H1 (cell line): ENCODE measurements at regions not wholly inside any gene's neighbourhood (a gene's known extent, or its start where the extent isn't known, plus 50 kb on each side); places are given as distances from the start of the nearest gene placed in this dataset.

Source experiments
- CTCF ChIA-PET: fragments of 300-600 bp; sonication (Branson Sonifier 250); formaldehyde crosslinking; loops from one replicate; lab custom pipeline; 2021; ENCODE audit not compliant: partially characterized antibody; lab: Charles Lee
- POLR2A ChIA-PET: fragments of 300-600 bp; sonication (Branson Sonifier 250); formaldehyde crosslinking; loops from one replicate; lab custom pipeline; 2021; ENCODE audit warnings: inconsistent platforms; ENCODE audit not compliant: partially characterized antibody; lab: Charles Lee
- DNase-seq, 2 experiments: peaks; one replicate each; pipeline versions ENCODE4 v3.0.0 to v3.0.0-alpha.2; 2010 to 2022; ENCODE audit warnings: low spot score in 2 of 2, low read depth in 1 of 2, mixed read lengths in 1 of 2
- FAIRE-seq: peaks from 2 replicates; lab custom pipeline; 2011; peaks lifted over from hg19 to GRCh38; lab: Jason Lieb, UNC
- H2AFZ ChIP-seq: 2 replicates; pipeline ENCODE4 v1.8.1; 2012; ENCODE audit warnings: low read length, inconsistent platforms
- H2AK5ac ChIP-seq: 2 replicates; pipeline ENCODE4 v1.6.1; 2013; ENCODE audit warnings: low read depth, low read length
- H2BK120ac ChIP-seq: replicated peaks from 2 replicates; pipeline ENCODE3; 2013; ENCODE audit warnings: low read depth, low read length, inconsistent platforms
- H2BK12ac ChIP-seq: 2 replicates; pipeline ENCODE4 v1.6.1; 2013; ENCODE audit warnings: low read depth, low read length
- H2BK15ac ChIP-seq: 2 replicates; pipeline ENCODE4 v1.6.1; 2013; ENCODE audit warnings: low read length
- H2BK20ac ChIP-seq: 2 replicates; pipeline ENCODE4 v1.6.1; 2013; ENCODE audit warnings: low read length
- H2BK5ac ChIP-seq: 2 replicates; pipeline ENCODE4 v1.6.1; 2013; ENCODE audit warnings: low read depth, low read length
- H3K14ac ChIP-seq: 2 replicates; pipeline ENCODE4 v1.6.1; 2013; ENCODE audit warnings: inconsistent platforms; ENCODE audit not compliant: insufficient read length
- H3K18ac ChIP-seq: 2 replicates; pipeline ENCODE4 v1.6.1; 2013; ENCODE audit warnings: low read length; ENCODE audit errors: extremely low read depth
- H3K23ac ChIP-seq: 2 replicates; pipeline ENCODE4 v1.6.1; 2013; ENCODE audit warnings: inconsistent platforms; ENCODE audit not compliant: insufficient read length
- H3K23me2 ChIP-seq: 2 replicates; pipeline ENCODE4 v1.6.1; 2013; ENCODE audit warnings: low read depth, low read length
- H3K27ac ChIP-seq: 2 replicates; pipeline ENCODE4 v1.6.1; 2011; ENCODE audit warnings: low read depth, low read length, inconsistent platforms
- H3K27me3 ChIP-seq, 4 experiments: replicated peaks in 1 of 4; 1 replicate in 1 of 4; 2 replicates in 3 of 4; pipeline versions ENCODE4 v1.6.1 to v1.8.1; 2011 to 2013; ENCODE audit warnings: low read length in 3 of 4, mild to moderate bottlenecking in 3 of 4, inconsistent platforms in 2 of 4, mixed read lengths in 2 of 4, moderate library complexity in 1 of 4; ENCODE audit not compliant: control insufficient read depth in 3 of 4, insufficient read depth in 3 of 4; ENCODE audit errors: extremely low read depth in 1 of 4
- H3K36me3 ChIP-seq, 4 experiments: 2 replicates each; pipeline versions ENCODE4 v1.6.1 to v1.8.1; 2011 to 2013; ENCODE audit warnings: mild to moderate bottlenecking in 4 of 4, low read length in 3 of 4, moderate library complexity in 2 of 4, control low read depth in 1 of 4, inconsistent platforms in 1 of 4; ENCODE audit not compliant: insufficient read depth in 4 of 4, control insufficient read depth in 2 of 4
- H3K4ac ChIP-seq: replicated peaks from 2 replicates; pipeline ENCODE3; 2013; ENCODE audit warnings: low read length, low read depth, mixed read lengths, inconsistent platforms; ENCODE audit not compliant: insufficient read length
- H3K4me1 ChIP-seq, 4 experiments: replicated peaks in 1 of 4; 1 replicate in 1 of 4; 2 replicates in 3 of 4; pipeline versions ENCODE4 v1.6.1 to v1.8.1; 2011 to 2013; ENCODE audit warnings: low read length in 3 of 4, inconsistent platforms in 2 of 4, mixed read lengths in 1 of 4; ENCODE audit not compliant: insufficient read depth in 4 of 4, control insufficient read depth in 3 of 4
- H3K4me2 ChIP-seq, 2 experiments: 2 replicates each; pipeline versions ENCODE4 v1.6.1 to v1.8.1; 2011 to 2013; ENCODE audit warnings: low read depth in 2 of 2, low read length in 2 of 2, control low read depth in 1 of 2, inconsistent platforms in 1 of 2, mild to moderate bottlenecking in 1 of 2; ENCODE audit not compliant: insufficient read depth in 1 of 2
- H3K4me3 ChIP-seq, 4 experiments: fragments of 200-600, 300-600 bp in 1 of 4; sonication (generic), shearing (Covaris generic), sonication (Bioruptor Twin) in 1 of 4; 2 replicates each; pipeline versions ENCODE4 v1.5.1 to v1.8.1; 2011 to 2016; ENCODE audit warnings: low read length in 4 of 4, low read depth in 3 of 4, control low read depth in 2 of 4, inconsistent platforms in 2 of 4, mild to moderate bottlenecking in 2 of 4, mixed read lengths in 1 of 4, moderate library complexity in 1 of 4; ENCODE audit not compliant: insufficient read depth in 2 of 4; ENCODE audit errors: extremely low read depth in 1 of 4
- H3K56ac ChIP-seq: replicated peaks from 2 replicates; pipeline ENCODE3; 2013; ENCODE audit warnings: low read depth, mild to moderate bottlenecking, mixed read lengths, low read length, inconsistent platforms; ENCODE audit not compliant: insufficient read length
- H3K79me1 ChIP-seq: 2 replicates; pipeline ENCODE4 v1.6.1; 2013; ENCODE audit warnings: low read depth, low read length, control low read depth
- H3K79me2 ChIP-seq, 2 experiments: 2 replicates each; pipeline versions ENCODE4 v1.6.1 to v1.8.1; 2012 to 2013; ENCODE audit warnings: low read length in 2 of 2, mild to moderate bottlenecking in 2 of 2, inconsistent platforms in 1 of 2; ENCODE audit not compliant: insufficient read depth in 2 of 2, control insufficient read depth in 1 of 2
- H3K9ac ChIP-seq, 4 experiments: replicated peaks in 1 of 4; 1 replicate in 1 of 4; 2 replicates in 3 of 4; pipeline versions ENCODE4 v1.6.1 to v1.8.1; 2011 to 2013; ENCODE audit warnings: low read depth in 3 of 4, low read length in 3 of 4, control low read depth in 2 of 4, mild to moderate bottlenecking in 2 of 4, moderate library complexity in 2 of 4, inconsistent platforms in 1 of 4; ENCODE audit errors: extremely low read depth in 1 of 4
- H3K9me3 ChIP-seq, 2 experiments: 2 replicates each; pipeline versions ENCODE4 v1.6.1 to v1.8.1; 2012 to 2013; ENCODE audit warnings: mild to moderate bottlenecking in 2 of 2, moderate library complexity in 2 of 2, control low read depth in 1 of 2, inconsistent platforms in 1 of 2, low read depth in 1 of 2, low read length in 1 of 2, mixed read lengths in 1 of 2; ENCODE audit not compliant: insufficient read depth in 2 of 2
- H4K20me1 ChIP-seq, 2 experiments: replicated peaks in 1 of 2; 2 replicates each; pipeline versions ENCODE3 to v1.8.1; 2011 to 2013; ENCODE audit warnings: inconsistent platforms in 2 of 2, low read length in 2 of 2, mild to moderate bottlenecking in 1 of 2; ENCODE audit not compliant: insufficient read depth in 2 of 2, control insufficient read depth in 1 of 2
- H4K5ac ChIP-seq: 2 replicates; pipeline ENCODE4 v1.6.1; 2013; ENCODE audit warnings: low read length, low read depth, mixed read lengths, inconsistent platforms; ENCODE audit not compliant: insufficient read length
- H4K8ac ChIP-seq: 2 replicates; pipeline ENCODE4 v1.8.0; 2013; ENCODE audit warnings: mild to moderate bottlenecking, moderate library complexity, low read length, inconsistent platforms; ENCODE audit not compliant: insufficient read depth; ENCODE audit errors: extremely low read depth
- H4K91ac ChIP-seq: replicated peaks from 2 replicates; pipeline ENCODE3; 2013; ENCODE audit warnings: low read length, mixed read lengths, inconsistent platforms; ENCODE audit not compliant: insufficient read length
- ASH2L ChIP-seq: fragments of 200-600, 300-600 bp; sonication (generic); IDR thresholded peaks from one replicate; pipeline ENCODE4 v1.7.1; 2017; ENCODE audit warnings: low read length
- CBX5 ChIP-seq: fragments of 300-800, 300-1000 bp; sonication (generic); IDR thresholded peaks from 2 replicates; pipeline ENCODE4 v1.7.1; 2016; ENCODE audit warnings: antibody characterized with exemption, low read length, low read depth
- CHD1 ChIP-seq: IDR thresholded peaks from 2 replicates; pipeline ENCODE4 v1.6.1; 2012; ENCODE audit warnings: low read depth, low read length, improper control_type of control experiment
- EP300 ChIP-seq, 2 experiments: IDR thresholded peaks; 1 replicate in 1 of 2; 2 replicates in 1 of 2; pipeline ENCODE4 v1.6.1; 2011 to 2012; ENCODE audit warnings: low read depth in 2 of 2, low read length in 2 of 2, mild to moderate bottlenecking in 2 of 2, borderline replicate concordance in 1 of 2, inconsistent platforms in 1 of 2, moderate library complexity in 1 of 2
- POLR2AphosphoS5 ChIP-seq: IDR thresholded peaks from 2 replicates; pipeline ENCODE4 v1.6.1; 2011; ENCODE audit warnings: low read depth, low read length
- SIRT6 ChIP-seq: IDR thresholded peaks from one replicate; pipeline ENCODE4 v1.7.1; 2012; ENCODE audit warnings: low read length, inconsistent platforms
- SRF ChIP-seq: IDR thresholded peaks from 2 replicates; pipeline ENCODE4 v1.6.1; 2011; ENCODE audit warnings: mild to moderate bottlenecking, low read depth, low read length, moderate library complexity
- ZNF274 ChIP-seq: IDR thresholded peaks from 2 replicates; pipeline ENCODE4 v1.7.0; 2012; ENCODE audit warnings: low read length, borderline replicate concordance; ENCODE audit errors: extremely low read depth
- WGBS, 2 experiments: shearing (Covaris generic) in 1 of 2; methylation state at CpG; one replicate each; pipeline versions ENCODE4 v1.1.6 to v1.1.7; 2013 to 2015; ENCODE audit warnings: low lambda C conversion rate in 2 of 2, mixed read lengths in 2 of 2, inconsistent platforms in 1 of 2, low coverage in 1 of 2, missing lambda C conversion rate in 1 of 2; ENCODE audit not compliant: insufficient replicate concordance in 2 of 2, insufficient coverage in 1 of 2, insufficient read length in 1 of 2; ENCODE audit errors: extremely low coverage in 1 of 2, missing lambda C conversion rate in 1 of 2; 5-methylcytosine and 5-hydroxymethylcytosine counted together
- TF ChIP-seq, protein P1 (sequence below): IDR thresholded peaks from 2 replicates; pipeline ENCODE4 v1.6.1; 2012; ENCODE audit warnings: inconsistent platforms
- TF ChIP-seq, protein P2 (sequence below): IDR thresholded peaks from 2 replicates; pipeline ENCODE4 v1.6.1; 2012; ENCODE audit warnings: inconsistent platforms

GRCh38 chr1:88519156-88519555, 164.9 kb upstream of the PKN2 start:
- Histone ChIP-seq H3K4me2 (no peak overlapping the region), H3K23me2 (no peaks in the 10 kb centered on the region), H3K4me1 (no peaks in the 10 kb centered on the region), H3K4ac (no peak overlapping the region), H2BK12ac (no peak overlapping the region), H3K23ac (no peak overlapping the region), H4K91ac (no peak overlapping the region), H2BK5ac (no peak overlapping the region), H2AFZ (no peak overlapping the region), H4K8ac (no peak overlapping the region), H3K27me3 (no peaks in the 10 kb centered on the region), H3K27ac (no peak overlapping the region), H3K9ac (no peak overlapping the region), H3K9me3 (no peaks in the 10 kb centered on the region), H2BK120ac (no peak overlapping the region), H3K14ac (no peak overlapping the region), H3K79me2 (no peaks in the 10 kb centered on the region), H3K79me1 (no peaks in the 10 kb centered on the region), H4K20me1 (no peaks in the 10 kb centered on the region), H2BK20ac (no peak overlapping the region), H4K5ac (no peak overlapping the region), H3K18ac (no peak overlapping the region), H3K36me3 (no peaks in the 10 kb centered on the region), H2AK5ac (no peak overlapping the region), H2BK15ac (no peak overlapping the region), H3K4me3 (no peak overlapping the region), H3K56ac (no peak overlapping the region)
- WGBS, 2 experiments: 96% methylated on average over 1 of the region's 1 CpG; no CpG with 5 or more reads in 1 of the 2 experiments
- ChIA-PET POLR2A (no interaction called here), CTCF (no interaction called here)
- DNase-seq (no peak), FAIRE-seq (no peak)
- TF ChIP-seq SRF (no peak), POLR2AphosphoS5 (no peak), ASH2L (no peak), SIRT6 (no peak), CBX5 (no peak), EP300 (IDR thresholded peaks at IDR 0.05; ENCODE audit: borderline replicate concordance in 1 of 2, low read depth in 2 of 2, low read length in 2 of 2) (no peak), CHD1 (no peak), ZNF274 (no peak)
- TF ChIP-seq, protein P1, sequence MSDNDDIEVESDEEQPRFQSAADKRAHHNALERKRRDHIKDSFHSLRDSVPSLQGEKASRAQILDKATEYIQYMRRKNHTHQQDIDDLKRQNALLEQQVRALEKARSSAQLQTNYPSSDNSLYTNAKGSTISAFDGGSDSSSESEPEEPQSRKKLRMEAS: no peak
- TF ChIP-seq, protein P2, sequence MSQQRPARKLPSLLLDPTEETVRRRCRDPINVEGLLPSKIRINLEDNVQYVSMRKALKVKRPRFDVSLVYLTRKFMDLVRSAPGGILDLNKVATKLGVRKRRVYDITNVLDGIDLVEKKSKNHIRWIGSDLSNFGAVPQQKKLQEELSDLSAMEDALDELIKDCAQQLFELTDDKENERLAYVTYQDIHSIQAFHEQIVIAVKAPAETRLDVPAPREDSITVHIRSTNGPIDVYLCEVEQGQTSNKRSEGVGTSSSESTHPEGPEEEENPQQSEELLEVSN: no peak
